ENCODE measurements at regions not wholly inside any gene's neighbourhood (a gene's known extent, or its start where the extent isn't known, plus 50 kb on each side); places are given as distances from the start of the nearest gene placed in this dataset.

DNA sequence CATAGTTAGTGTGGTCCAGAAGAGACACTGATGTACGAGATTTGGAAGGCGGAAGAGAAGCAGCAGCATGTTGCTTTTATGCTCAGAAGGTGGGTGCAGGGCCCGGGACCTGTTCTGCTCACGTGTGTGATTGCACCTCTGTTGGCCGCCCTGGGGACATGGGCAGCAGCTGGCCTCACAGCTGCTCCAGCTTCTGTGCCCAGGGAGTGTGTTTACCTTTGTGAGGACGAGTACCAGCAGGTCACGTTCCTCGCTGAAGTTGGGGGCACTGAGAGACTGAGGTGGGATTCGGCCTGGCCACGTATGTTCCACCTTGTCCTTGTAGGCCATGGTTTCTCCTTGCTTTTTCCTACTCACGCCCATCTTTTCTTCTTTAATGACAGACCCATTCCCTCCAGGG lies 86.3 kb downstream of the PMAIP1 start:
- ChIA-PET POLR2A (no interaction called here), CTCF (no interaction called here)
- no peak overlapping the region for H3K4me3 Mint-ChIP-seq (ENCODE audit: unreplicated experiment)
- no peak for DNase-seq
- H3K4me1 ChIP-seq, result no peaks in the 10 kb centered on the region
- H3K9me3 ChIP-seq, result no peaks in the 10 kb centered on the region
- BruUV-seq (replicated peaks), result no TSS peak
- intact Hi-C loops (cut with micrococcal nuclease; ENCODE audit: unreplicated experiment), result loop anchor here (10.0 kb wide), 1 partner anchor 151 kb away; no protein-coding TSS in a partner anchor
- no peaks in the 10 kb centered on the region for H3K9me3 Mint-ChIP-seq (ENCODE audit: unreplicated experiment)
- H3K27me3 Mint-ChIP-seq (ENCODE audit: insufficient read depth, unreplicated experiment), result peaks cover 2% of the 10 kb centered on the region
- no peaks in the 10 kb centered on the region for H3K36me3 Mint-ChIP-seq (ENCODE audit: insufficient read depth, unreplicated experiment)
- H3K36me3 ChIP-seq (ENCODE audit: control insufficient read depth, insufficient read depth, low read length), result no peaks in the 10 kb centered on the region
- TF ChIP-seq, protein P1, sequence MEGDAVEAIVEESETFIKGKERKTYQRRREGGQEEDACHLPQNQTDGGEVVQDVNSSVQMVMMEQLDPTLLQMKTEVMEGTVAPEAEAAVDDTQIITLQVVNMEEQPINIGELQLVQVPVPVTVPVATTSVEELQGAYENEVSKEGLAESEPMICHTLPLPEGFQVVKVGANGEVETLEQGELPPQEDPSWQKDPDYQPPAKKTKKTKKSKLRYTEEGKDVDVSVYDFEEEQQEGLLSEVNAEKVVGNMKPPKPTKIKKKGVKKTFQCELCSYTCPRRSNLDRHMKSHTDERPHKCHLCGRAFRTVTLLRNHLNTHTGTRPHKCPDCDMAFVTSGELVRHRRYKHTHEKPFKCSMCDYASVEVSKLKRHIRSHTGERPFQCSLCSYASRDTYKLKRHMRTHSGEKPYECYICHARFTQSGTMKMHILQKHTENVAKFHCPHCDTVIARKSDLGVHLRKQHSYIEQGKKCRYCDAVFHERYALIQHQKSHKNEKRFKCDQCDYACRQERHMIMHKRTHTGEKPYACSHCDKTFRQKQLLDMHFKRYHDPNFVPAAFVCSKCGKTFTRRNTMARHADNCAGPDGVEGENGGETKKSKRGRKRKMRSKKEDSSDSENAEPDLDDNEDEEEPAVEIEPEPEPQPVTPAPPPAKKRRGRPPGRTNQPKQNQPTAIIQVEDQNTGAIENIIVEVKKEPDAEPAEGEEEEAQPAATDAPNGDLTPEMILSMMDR (IDR thresholded peaks at IDR 0.05; ENCODE audit: insufficient read depth in 1 of 2, low read depth in 1 of 2, low read length in 1 of 2, severe bottlenecking in 1 of 2, unreplicated experiment in 1 of 2), result no peak
- H3K4me3 ChIP-seq (ENCODE audit: low read depth, low read length), result no peak overlapping the region
- H3K4me1 Mint-ChIP-seq (ENCODE audit: low read depth, unreplicated experiment), result no peaks in the 10 kb centered on the region
- H3K27me3 ChIP-seq (replicated peaks; ENCODE audit: control insufficient read depth, insufficient read depth, low read length), result no peaks in the 10 kb centered on the region
- H3K27ac Mint-ChIP-seq (ENCODE audit: unreplicated experiment), result no peak overlapping the region

- Mint-ChIP-seq H3K36me3 (ENCODE audit: insufficient read depth, unreplicated experiment) (no peaks in the 10 kb centered on the region), H3K4me3 (ENCODE audit: unreplicated experiment) (no peak overlapping the region), H3K27ac (ENCODE audit: unreplicated experiment) (no peak overlapping the region), H3K27me3 (ENCODE audit: insufficient read depth, unreplicated experiment) (no peaks in the 10 kb centered on the region), H3K4me1 (ENCODE audit: low read depth, unreplicated experiment) (no peaks in the 10 kb centered on the region), H3K9me3 (ENCODE audit: unreplicated experiment) (no peaks in the 10 kb centered on the region)
- no peak overlapping the region for H3K4me3 ChIP-seq (ENCODE audit: low read depth, low read length)
- H3K36me3 ChIP-seq (ENCODE audit: control insufficient read depth, insufficient read depth, low read length), result no peaks in the 10 kb centered on the region
- CTCF ChIA-PET, result no interaction called here
- no peaks in the 10 kb centered on the region for H3K4me1 ChIP-seq
- POLR2A ChIA-PET, result no interaction called here
- H3K27me3 ChIP-seq (replicated peaks; ENCODE audit: control insufficient read depth, insufficient read depth, low read length), result no peaks in the 10 kb centered on the region
- intact Hi-C loops (cut with micrococcal nuclease; ENCODE audit: unreplicated experiment), result loop anchor here (10.0 kb wide), 1 partner anchor 150 kb away; no protein-coding TSS in a partner anchor
- TF ChIP-seq, protein P1 (IDR thresholded peaks at IDR 0.05; ENCODE audit: insufficient read depth in 1 of 2, low read depth in 1 of 2, low read length in 1 of 2, severe bottlenecking in 1 of 2, unreplicated experiment in 1 of 2), result no peak
- no TSS peak for BruUV-seq (replicated peaks)
- DNase-seq, result no peak
- H3K9me3 ChIP-seq, result no peaks in the 10 kb centered on the region
Observed at GRCh38 chr18:59985289-59985688, 85.5 kb downstream of the PMAIP1 start.

DNA sequence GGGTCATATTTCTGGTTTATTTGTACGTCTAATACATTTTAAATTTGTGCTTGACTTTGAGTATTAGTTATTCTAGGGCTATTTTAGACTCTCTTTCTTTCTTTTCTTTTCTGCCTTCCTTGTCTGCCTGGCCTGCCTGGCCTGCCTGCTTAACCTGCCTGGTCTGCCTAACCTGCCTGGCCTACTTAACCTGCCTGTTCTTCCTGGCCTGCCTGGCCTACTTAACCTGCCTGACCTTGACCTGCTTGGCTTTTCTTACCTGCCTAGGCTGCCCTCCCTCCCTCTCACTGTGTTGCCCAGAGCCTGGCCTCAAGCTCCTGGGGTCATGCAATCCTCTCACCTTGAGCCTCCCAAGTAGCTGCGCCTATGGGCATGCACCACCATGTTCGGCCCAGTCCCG lies 83.7 kb downstream of the PMAIP1 start:
- no peaks in the 10 kb centered on the region for H3K9me3 Mint-ChIP-seq (ENCODE audit: unreplicated experiment)
- H3K4me3 Mint-ChIP-seq (ENCODE audit: unreplicated experiment), result no peak overlapping the region
- no peaks in the 10 kb centered on the region for H3K36me3 Mint-ChIP-seq (ENCODE audit: insufficient read depth, unreplicated experiment)
- Histone ChIP-seq H3K27me3 (replicated peaks; ENCODE audit: control insufficient read depth, insufficient read depth, low read length) (no peaks in the 10 kb centered on the region), H3K9me3 (no peaks in the 10 kb centered on the region), H3K36me3 (ENCODE audit: control insufficient read depth, insufficient read depth, low read length) (no peaks in the 10 kb centered on the region), H3K4me3 (ENCODE audit: low read depth, low read length) (no peak overlapping the region), H3K4me1 (no peaks in the 10 kb centered on the region)
- DNase-seq, result no peak
- no peaks in the 10 kb centered on the region for H3K27me3 Mint-ChIP-seq (ENCODE audit: insufficient read depth, unreplicated experiment)
- ChIA-PET POLR2A (no interaction called here), CTCF (no interaction called here)
- intact Hi-C loops (cut with micrococcal nuclease; ENCODE audit: unreplicated experiment), result loop anchor here (10.0 kb wide), 1 partner anchor 149 kb away; no protein-coding TSS in a partner anchor
- no TSS peak for BruUV-seq (replicated peaks)
- TF ChIP-seq, protein P1 (IDR thresholded peaks at IDR 0.05; ENCODE audit: insufficient read depth in 1 of 2, low read depth in 1 of 2, low read length in 1 of 2, severe bottlenecking in 1 of 2, unreplicated experiment in 1 of 2), result no peak
- no peaks in the 10 kb centered on the region for H3K4me1 Mint-ChIP-seq (ENCODE audit: low read depth, unreplicated experiment)
- H3K27ac Mint-ChIP-seq (ENCODE audit: unreplicated experiment), result no peak overlapping the region

Measured in Caco-2 (cell line).